GM19193 (cell line): ENCODE measurements at regions not wholly inside any gene's neighbourhood (a gene's known extent, or its start where the extent isn't known, plus 50 kb on each side); places are given as distances from the start of the nearest gene placed in this dataset.

ENCODE experiments used
- POLR2A ChIP-seq: IDR thresholded peaks from 4 replicates; pipeline ENCODE4 v1.6.1; 2011; ENCODE audit not compliant: insufficient read depth, insufficient read length; ENCODE audit errors: extremely low read depth

- no peak for TF ChIP-seq POLR2A
Measured at GRCh38 chr6:163730246-163731210, 316.0 kb downstream of the QKI start.

- TF ChIP-seq POLR2A = no peak
Measured at GRCh38 chr6:163729127-163729872, 314.8 kb downstream of the QKI start.

- TF ChIP-seq POLR2A = no peak
Measured at GRCh38 chr6:163728442-163729126, 314.1 kb downstream of the QKI start.

GRCh38 chr6:163726037-163726695, 311.6 kb downstream of the QKI start:
- no peak for TF ChIP-seq POLR2A

GRCh38 chr6:163725008-163725941, 310.8 kb downstream of the QKI start:
- no peak for TF ChIP-seq POLR2A

GRCh38 chr6:163724196-163724595, 309.7 kb downstream of the QKI start:
- TF ChIP-seq POLR2A = no peak

- no peak for TF ChIP-seq POLR2A
Measured at GRCh38 chr6:163723759-163724158, 309.2 kb downstream of the QKI start.

GRCh38 chr6:163721922-163722692, 307.6 kb downstream of the QKI start:
- no peak for TF ChIP-seq POLR2A

- TF ChIP-seq POLR2A = no peak
Measured at GRCh38 chr6:163721435-163721834, 306.9 kb downstream of the QKI start.

GRCh38 chr6:163720460-163721235, 306.1 kb downstream of the QKI start:
- TF ChIP-seq POLR2A = no peak

- TF ChIP-seq POLR2A = no peak
Measured at GRCh38 chr6:163720005-163720404, 305.5 kb downstream of the QKI start.

- no peak for TF ChIP-seq POLR2A
Measured at GRCh38 chr6:163719028-163719742, 304.7 kb downstream of the QKI start.

GRCh38 chr6:163718537-163718936, 304.0 kb downstream of the QKI start:
- no peak for TF ChIP-seq POLR2A
